ENCODE measurements at regions not wholly inside any gene's neighbourhood (a gene's known extent, or its start where the extent isn't known, plus 50 kb on each side); places are given as distances from the start of the nearest gene placed in this dataset.
"Not testable (repeated sequence)": the region's sequence is repeated elsewhere in the genome, so short reads cannot be mapped to it uniquely, and the experiment has no call there.

DNA sequence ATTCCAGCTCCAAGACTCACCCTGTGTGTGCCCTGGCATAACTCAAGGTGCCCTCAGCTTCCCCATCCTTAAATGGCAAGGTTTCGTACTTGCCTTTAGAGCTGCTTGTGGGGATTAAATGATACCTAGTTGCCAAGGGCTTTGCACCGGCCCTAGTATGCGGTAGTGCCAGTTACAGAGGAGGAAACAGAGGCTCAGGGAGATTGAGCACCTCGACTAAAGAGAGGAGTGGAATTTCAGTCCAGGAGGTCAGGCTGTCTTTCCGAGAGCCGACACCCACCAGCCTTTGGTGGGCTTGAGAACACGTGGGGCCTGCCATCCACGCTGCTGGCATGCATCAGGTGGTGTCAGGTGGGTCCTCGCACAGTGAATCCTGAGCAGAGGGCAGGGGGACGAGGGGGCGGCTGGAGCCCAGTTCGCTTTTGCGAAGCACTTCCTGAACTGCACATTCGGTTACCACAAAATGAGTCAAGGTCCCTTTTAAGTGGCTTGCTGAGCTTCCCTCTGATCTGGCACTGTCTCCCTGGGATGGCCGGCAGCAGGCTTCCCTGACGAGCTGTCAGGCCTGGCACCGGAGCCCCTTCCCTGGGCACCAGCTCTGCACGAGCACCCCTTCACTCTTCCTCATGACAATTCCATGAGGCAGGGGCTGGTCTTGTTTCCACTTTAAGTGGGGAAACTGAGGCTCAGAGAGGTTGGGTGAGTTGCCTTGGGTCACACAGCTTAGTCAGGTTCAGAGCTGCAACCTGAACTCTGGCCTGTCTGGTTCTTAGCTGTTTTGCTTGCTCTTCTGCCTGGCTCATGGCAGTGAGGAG is 291.4 kb downstream of the BCL2L11 start:
- in situ Hi-C loops (cut with HindIII; ENCODE audit: low sequenced_read_pairs), result not testable (repeated sequence)

GRCh38 chr2:111412841-111413650 is 292.3 kb downstream of the BCL2L11 start:
- in situ Hi-C loops (cut with HindIII; ENCODE audit: low sequenced_read_pairs); DNase-seq (ENCODE audit: low spot score): not testable (repeated sequence)

More for the DNA sequence above, 291.4 kb downstream of the BCL2L11 start:
- not testable (repeated sequence) for DNase-seq (ENCODE audit: low spot score)

DNA sequence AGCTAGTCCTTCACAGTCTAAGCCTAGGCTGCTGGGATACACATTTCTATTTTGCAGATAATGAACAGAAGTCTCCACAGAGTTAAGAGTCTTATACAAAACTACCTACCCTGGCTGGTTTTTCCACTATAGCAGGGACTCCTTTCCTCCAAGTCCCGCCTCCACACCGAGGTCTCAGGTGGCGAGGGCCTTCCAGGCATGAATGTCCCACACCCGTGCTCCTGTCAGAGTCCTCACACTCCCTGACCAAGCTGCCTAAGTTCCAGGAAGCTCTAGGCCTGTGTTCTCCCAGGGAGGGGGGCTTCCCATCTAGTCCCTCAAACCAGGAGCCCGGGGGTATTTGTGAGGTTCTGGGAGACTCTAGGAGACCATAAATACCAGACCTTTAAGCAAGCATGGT is 293.2 kb downstream of the BCL2L11 start:
- DNase-seq (ENCODE audit: low spot score); in situ Hi-C loops (cut with HindIII; ENCODE audit: low sequenced_read_pairs): not testable (repeated sequence)

DNA sequence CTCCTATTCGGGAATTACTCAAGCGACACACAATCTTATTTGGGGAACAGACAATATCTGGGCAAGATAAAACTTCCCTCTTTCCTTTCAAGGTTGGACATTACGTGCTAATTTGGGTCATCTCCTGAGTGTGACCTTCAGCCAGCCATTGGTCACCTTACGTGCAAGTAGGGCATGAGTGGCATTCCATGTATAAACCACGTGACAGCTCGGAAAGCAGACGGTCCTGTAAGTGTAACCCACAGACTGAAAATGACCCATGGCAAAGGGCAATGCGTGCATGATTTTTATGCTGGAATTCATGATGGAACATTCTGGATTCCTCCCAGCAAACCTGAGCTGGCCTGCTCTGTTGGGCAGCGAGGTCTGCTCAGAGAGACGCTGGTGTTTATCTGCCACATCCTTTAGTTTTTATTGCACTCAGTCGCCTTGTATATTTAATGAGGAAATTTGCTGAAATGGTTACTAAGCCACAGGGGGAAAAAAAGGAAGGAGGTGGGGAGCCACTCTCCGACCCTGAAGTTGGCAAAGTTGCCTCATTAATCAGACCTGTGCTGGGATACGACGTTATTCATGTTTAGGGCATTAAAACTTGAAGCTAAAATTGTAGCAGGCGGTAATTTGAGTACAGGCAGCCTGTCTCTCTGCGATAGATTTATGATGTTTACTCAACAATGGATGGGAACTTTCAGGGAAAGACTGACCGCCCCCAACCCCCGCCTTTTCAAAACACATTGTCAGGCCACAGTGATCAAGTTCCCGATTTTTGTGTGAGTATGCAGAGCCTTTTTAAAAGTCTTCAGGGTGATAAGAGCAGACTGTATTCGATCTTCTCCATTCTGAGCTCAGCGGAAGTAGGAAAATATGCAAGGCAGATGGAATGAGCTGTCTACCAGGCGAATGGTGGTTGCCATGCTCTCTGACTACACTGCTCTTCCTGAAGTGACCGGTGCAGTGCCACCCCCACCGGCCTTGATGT is 295.3 kb downstream of the BCL2L11 start:
- DNase-seq (ENCODE audit: low spot score); in situ Hi-C loops (cut with HindIII; ENCODE audit: low sequenced_read_pairs): not testable (repeated sequence)

DNA sequence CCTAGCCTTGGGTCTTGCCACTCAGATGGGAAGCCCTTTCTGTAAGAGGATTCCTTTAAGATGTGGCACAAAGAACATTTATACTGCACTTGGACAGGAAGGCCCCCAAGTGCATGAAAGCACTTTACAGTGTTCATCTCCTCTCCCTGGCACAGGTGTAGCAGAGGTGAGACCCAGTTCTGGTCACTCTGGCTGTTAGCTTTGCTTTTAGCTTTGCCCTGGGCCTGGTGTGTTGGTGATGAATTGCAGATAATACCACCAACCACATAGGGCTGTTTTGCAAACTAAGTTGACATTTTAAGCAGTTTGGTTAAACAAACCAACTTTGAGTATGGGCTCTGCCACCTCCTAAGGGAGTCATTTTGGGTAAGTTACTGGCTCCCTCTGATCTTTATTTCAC is 296.3 kb downstream of the BCL2L11 start:
- in situ Hi-C loops (cut with HindIII; ENCODE audit: low sequenced_read_pairs); DNase-seq (ENCODE audit: low spot score): not testable (repeated sequence)

- in situ Hi-C loops (cut with HindIII; ENCODE audit: low sequenced_read_pairs); DNase-seq (ENCODE audit: low spot score): not testable (repeated sequence)
Measured at GRCh38 chr2:111418091-111418875, 297.6 kb downstream of the BCL2L11 start.

DNA sequence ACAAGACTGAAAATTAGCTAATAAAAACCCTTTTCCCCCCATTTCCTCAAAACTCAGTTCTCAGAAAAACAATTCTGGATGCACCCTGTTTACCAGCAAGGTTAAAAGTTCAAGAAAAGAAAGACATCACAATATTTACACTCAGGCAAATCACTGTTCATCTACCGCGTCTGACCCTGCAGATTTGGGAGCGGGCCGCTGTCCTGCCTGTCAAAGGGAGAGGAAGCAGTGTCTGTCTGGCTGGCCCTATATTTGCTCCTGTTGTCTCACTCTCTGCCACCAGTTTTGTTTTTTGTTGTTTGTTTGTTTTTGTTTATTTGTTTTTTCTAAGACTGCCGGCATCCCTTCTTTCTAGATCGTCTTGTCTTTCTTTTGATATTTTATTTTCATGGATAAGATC is 299.4 kb downstream of the BCL2L11 start:
- in situ Hi-C loops (cut with HindIII; ENCODE audit: low sequenced_read_pairs), result not testable (repeated sequence)

GRCh38 chr2:111420835-111421234 is 300.1 kb downstream of the BCL2L11 start:
- DNase-seq (ENCODE audit: low spot score); in situ Hi-C loops (cut with HindIII; ENCODE audit: low sequenced_read_pairs): not testable (repeated sequence)

More for the DNA sequence above, 299.4 kb downstream of the BCL2L11 start:
- not testable (repeated sequence) for DNase-seq (ENCODE audit: low spot score)

GRCh38 chr2:111421949-111422348 is 301.2 kb downstream of the BCL2L11 start:
- not testable (repeated sequence) for DNase-seq (ENCODE audit: low spot score)

DNA sequence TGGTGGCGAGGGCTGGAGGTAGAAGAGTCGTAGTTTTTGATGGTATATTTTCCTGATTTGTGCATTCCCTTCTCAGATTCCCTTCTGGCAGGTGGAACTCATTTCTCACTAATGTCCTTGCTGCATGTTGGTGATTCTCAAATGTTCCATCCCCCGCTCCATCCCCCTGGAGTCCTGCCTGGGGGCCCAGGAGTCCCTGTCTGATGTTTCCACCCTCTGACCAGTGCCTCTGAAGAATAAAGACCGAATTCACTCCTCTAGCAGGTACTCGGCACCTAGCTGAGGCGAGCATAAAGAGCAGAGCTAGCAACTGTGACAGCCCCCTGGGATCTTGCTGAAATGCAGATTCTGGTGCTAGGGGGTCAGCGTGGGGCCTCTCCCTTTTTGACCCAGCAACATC is 301.8 kb downstream of the BCL2L11 start:
- DNase-seq (ENCODE audit: low spot score); in situ Hi-C loops (cut with HindIII; ENCODE audit: low sequenced_read_pairs): not testable (repeated sequence)

More at GRCh38 chr2:111421949-111422348, 301.2 kb downstream of the BCL2L11 start:
- in situ Hi-C loops (cut with HindIII; ENCODE audit: low sequenced_read_pairs), result not testable (repeated sequence)

DNA sequence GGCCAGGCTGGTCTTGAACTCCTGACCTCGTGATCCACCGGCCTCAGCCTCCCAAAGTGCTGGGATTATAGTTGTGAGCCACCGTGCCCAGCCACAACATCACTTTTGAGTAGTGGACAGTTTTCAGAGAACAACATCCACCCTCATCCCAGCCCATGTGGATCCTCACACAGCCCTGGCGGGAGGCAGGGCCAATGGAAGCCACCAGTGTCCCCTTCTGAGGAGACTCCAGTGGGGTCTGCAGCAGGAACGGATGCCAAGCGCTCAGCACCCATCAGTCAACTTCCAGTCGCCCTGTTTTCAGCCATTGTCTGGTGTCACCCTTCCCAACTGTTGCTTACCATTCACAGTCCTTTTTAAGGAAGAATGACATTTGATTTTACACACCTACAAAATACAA is 302.5 kb downstream of the BCL2L11 start:
- DNase-seq (ENCODE audit: low spot score); in situ Hi-C loops (cut with HindIII; ENCODE audit: low sequenced_read_pairs): not testable (repeated sequence)

DNA sequence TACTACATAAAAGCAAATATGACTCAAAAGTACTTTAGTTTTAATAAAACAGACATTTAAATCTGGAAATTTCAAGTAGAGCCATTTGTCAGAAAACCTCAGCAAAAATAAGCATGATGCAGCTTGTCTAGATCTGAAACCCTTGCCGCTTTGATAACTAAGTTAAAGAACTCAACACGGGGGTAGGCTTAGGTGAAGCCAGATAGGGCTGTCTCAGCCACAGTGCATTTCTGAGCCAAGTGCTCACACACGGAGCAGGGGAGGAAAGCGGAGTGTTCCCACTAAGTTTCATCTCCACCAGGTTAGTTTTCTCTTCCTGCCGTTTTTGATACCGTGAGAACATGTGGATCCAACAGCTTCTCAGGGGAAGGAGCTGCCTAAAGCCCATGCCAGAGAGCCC is 303.5 kb downstream of the BCL2L11 start:
- in situ Hi-C loops (cut with HindIII; ENCODE audit: low sequenced_read_pairs); DNase-seq (ENCODE audit: low spot score): not testable (repeated sequence)

DNA sequence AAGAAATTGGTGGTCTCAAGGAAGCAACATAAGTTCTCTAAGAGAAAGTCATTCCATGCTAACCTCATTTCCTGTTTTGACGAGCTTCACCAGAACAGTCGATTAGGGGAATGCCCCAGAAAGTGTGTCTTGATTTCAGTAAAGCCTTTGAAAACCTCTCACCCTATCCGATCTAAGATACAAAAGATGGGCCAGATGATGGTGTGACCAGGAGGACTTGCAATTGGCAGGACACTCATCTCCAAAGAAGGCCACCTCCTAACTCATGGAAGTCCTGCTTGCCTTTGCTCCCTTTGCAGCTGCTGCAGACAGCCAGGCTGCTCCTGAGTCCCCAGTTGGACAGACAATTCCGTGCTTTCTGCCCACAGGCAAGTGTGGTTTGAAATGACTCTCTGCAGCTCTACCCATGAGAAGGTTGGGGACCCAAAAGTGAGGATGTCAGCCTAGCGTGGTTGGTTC is 304.2 kb downstream of the BCL2L11 start:
- in situ Hi-C loops (cut with HindIII; ENCODE audit: low sequenced_read_pairs); DNase-seq (ENCODE audit: low spot score): not testable (repeated sequence)

DNA sequence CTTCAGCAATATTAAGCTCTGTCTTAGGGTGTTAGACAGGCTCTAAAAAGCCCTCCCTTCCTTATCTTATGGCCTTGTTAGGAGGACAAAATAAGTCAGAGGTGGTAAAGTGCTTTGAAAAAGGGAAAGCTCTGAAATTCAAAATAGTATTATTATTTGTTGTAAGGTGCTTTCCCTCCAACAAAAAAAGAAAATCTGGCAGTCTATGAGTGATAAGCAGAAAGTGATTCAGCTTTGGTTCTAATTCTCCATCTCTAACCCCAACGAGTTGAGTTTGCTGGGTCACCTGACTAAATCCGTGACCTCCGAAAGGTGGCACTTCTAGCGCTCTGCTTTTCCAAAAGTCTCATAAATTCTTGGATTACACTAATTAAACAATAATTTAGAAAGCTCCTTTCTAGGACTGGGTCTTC is 305.1 kb downstream of the BCL2L11 start:
- in situ Hi-C loops (cut with HindIII; ENCODE audit: low sequenced_read_pairs), result not testable (repeated sequence)

GRCh38 chr2:111427346-111427745 is 306.6 kb downstream of the BCL2L11 start:
- DNase-seq (ENCODE audit: low spot score); in situ Hi-C loops (cut with HindIII; ENCODE audit: low sequenced_read_pairs): not testable (repeated sequence)

More for the DNA sequence above, 305.1 kb downstream of the BCL2L11 start:
- not testable (repeated sequence) for DNase-seq (ENCODE audit: low spot score)

GRCh38 chr2:111428915-111429314 is 308.2 kb downstream of the BCL2L11 start:
- DNase-seq (ENCODE audit: low spot score); in situ Hi-C loops (cut with HindIII; ENCODE audit: low sequenced_read_pairs): not testable (repeated sequence)

- DNase-seq (ENCODE audit: low spot score); in situ Hi-C loops (cut with HindIII; ENCODE audit: low sequenced_read_pairs): not testable (repeated sequence)
Measured at GRCh38 chr2:111429353-111429752, 308.6 kb downstream of the BCL2L11 start.

Measured in G401 (cell line).